ENCODE measurements at regions not wholly inside any gene's neighbourhood (a gene's known extent, or its start where the extent isn't known, plus 50 kb on each side); places are given as distances from the start of the nearest gene placed in this dataset.

DNA sequence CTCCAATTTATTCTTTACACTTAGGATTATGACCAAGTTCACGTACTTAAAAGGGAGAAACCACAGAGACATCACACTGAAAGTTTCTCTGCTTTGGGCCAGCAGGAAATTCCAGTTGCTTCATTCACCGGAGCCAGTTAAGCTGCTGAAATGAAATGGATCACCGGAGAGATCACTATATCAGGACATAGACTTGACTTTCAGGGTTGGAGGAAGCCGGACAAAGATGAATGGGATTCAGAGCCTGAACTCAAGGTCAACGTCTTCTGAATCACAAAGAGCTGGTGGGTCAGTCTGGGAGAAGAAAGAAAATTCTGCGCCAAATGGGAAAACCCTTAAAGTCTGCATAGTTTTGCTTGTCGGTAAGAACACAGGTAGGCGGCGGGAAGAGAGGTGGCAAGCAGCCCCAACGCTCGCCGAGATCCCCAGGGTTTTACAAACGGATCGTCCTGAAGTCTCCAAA, 81.9 kb upstream of the CCDC28A start:
- no peaks in the 10 kb centered on the region for H3K9me3 ChIP-seq
- no peaks in the 10 kb centered on the region for H3K36me3 ChIP-seq
- H3K4me3 ChIP-seq (ENCODE audit: low read depth in 1 of 2, low read length in 1 of 2): peak overlapping the region in 1 of 2 experiments; percentile 64
- TF ChIP-seq, protein P1, sequence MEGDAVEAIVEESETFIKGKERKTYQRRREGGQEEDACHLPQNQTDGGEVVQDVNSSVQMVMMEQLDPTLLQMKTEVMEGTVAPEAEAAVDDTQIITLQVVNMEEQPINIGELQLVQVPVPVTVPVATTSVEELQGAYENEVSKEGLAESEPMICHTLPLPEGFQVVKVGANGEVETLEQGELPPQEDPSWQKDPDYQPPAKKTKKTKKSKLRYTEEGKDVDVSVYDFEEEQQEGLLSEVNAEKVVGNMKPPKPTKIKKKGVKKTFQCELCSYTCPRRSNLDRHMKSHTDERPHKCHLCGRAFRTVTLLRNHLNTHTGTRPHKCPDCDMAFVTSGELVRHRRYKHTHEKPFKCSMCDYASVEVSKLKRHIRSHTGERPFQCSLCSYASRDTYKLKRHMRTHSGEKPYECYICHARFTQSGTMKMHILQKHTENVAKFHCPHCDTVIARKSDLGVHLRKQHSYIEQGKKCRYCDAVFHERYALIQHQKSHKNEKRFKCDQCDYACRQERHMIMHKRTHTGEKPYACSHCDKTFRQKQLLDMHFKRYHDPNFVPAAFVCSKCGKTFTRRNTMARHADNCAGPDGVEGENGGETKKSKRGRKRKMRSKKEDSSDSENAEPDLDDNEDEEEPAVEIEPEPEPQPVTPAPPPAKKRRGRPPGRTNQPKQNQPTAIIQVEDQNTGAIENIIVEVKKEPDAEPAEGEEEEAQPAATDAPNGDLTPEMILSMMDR (IDR thresholded peaks at IDR 0.05): no peak
- H3K27me3 ChIP-seq: peaks cover 62% of the 10 kb centered on the region
- H3K27ac ChIP-seq: no peak overlapping the region
- peaks cover 12 to 13% of the 10 kb centered on the region in 2 experiments for H3K4me1 ChIP-seq (ENCODE audit: control insufficient read depth in 1 of 2, insufficient read depth in 1 of 2, low read depth in 1 of 2, low read length in 1 of 2)

DNA sequence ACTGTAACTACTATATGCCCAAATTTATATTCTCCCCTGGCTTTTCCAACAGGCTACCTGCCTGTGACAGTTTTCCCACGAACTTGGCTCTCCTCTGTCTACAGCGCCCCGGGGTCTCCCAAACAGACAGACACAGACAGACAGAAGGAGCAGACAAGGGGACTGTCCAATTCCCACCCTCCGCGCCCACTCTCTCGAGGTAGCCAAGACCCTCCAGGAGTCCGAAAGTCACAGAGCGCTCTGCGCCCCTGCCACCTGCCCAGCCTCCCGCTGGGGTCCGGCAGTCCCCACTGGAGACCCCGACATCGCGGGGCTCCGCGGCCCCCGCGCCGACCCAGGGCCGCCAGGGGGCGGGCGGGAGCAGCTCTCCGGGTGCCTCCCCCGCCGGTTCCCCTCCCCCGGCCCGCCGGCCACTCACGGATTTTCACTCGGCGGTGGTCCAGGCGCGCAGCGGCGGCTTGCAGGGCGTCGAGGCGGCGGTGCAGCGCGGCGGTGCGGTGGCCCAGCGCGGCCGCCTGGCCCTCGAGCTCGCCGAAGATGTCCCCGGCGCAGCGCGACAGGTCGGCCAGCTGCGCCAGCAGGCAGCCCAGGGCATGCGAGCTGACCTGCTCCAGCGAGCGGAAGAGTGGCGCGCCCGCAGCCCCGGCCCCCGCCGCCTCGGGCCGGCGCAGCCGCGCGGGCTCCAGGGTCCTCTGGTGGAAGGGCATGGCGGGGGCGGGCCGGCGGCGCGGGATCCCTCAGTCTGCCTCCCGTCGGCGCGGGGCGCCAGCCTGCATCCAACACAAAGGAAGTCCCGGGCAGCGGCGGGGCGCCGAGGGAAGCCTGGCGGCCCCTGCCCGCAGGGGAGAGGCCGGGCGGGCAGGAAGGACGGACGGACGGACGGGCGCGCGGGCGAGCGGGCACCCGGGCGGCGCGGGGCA, 81.3 kb upstream of the CCDC28A start:
- H3K27me3 ChIP-seq: peaks cover 62% of the 10 kb centered on the region
- TF ChIP-seq, protein P1 (IDR thresholded peaks at IDR 0.05): peak; percentile 52
- H3K9me3 ChIP-seq: no peaks in the 10 kb centered on the region
- H3K4me3 ChIP-seq (ENCODE audit: low read depth in 1 of 2, low read length in 1 of 2): peak overlapping the region; percentile 64 to 65
- H3K36me3 ChIP-seq: no peaks in the 10 kb centered on the region
- peaks cover 12 to 13% of the 10 kb centered on the region in 2 experiments for H3K4me1 ChIP-seq (ENCODE audit: control insufficient read depth in 1 of 2, insufficient read depth in 1 of 2, low read depth in 1 of 2, low read length in 1 of 2)
- peak overlapping the region; percentile 52 for H3K27ac ChIP-seq

DNA sequence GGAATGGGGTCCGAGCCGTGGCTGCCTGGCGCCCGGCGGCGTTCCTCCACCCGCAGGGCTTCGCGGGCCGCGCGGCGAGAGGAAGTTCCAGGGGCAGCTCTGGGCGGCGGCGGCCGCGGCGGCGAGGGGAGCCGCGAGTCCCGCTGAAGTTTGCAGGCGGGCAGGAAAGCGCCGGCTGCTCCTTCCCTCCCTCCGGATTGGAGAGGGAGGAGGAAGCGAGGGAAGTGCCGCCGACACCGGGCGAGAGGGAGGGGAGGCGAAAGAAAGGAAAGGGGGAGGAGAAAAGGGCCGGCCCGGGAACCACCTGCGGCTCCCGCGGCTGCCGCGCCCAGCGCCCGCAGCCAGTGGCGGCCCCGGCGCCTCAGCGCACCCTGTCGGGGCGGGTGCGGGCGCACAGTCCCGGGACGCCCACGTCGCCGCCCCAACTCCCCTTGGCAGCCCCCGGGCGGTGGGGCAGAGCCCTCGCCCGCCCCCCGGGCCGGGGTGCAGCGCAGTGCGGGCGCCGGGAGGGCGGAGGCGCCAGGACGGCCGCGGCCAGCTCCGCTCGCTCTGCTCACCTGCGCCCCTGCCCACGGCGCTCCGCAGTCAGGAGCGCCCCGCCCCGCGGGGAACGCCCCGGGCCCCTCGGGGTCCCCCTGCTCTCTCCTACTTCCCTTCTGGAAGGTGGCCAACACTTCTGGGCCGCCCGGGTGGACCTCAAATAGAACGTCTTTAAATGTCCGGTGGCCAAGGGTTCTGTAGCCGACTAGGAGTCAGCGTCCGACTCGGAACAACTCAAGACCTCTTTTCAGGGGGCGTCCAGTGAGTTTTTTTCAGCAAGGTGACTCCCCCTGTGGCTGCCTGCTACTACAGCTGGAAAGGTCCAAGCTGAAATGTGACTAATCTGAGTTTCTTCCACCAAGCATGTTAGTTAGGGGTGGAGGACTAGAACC, 80.3 kb upstream of the CCDC28A start:
- Histone ChIP-seq H3K36me3 (no peaks in the 10 kb centered on the region), H3K27me3 (peaks cover 62% of the 10 kb centered on the region), H3K9me3 (no peaks in the 10 kb centered on the region), H3K27ac (peak overlapping the region; percentile 52), H3K4me3 (ENCODE audit: low read depth in 1 of 2, low read length in 1 of 2) (peak overlapping the region; percentile 64 to 65), H3K4me1 (ENCODE audit: control insufficient read depth in 1 of 2, insufficient read depth in 1 of 2, low read depth in 1 of 2, low read length in 1 of 2) (peaks cover 12 to 13% of the 10 kb centered on the region in 2 experiments)
- TF ChIP-seq, protein P1 (IDR thresholded peaks at IDR 0.05): no peak

DNA sequence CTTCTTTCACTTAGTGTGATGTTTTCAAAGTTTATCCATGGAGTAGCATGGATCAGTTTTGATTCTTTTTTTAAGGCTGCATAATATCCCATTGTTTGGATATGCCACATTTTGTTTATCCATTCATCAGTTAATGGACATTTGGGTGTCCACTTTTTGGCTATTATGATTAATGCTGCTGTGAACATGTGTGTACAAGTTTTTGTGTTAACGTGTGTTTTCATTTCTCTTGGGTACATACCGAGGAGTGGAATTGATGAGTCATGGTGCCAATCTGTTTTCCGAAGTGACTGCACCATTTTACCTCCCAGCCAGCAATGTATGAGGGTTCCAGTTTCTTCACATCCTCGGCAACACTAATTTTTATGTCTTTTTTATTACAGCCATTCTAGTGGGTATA, 78.4 kb upstream of the CCDC28A start:
- Histone ChIP-seq H3K27me3 (peaks cover 62% of the 10 kb centered on the region), H3K27ac (no peak overlapping the region), H3K9me3 (no peaks in the 10 kb centered on the region), H3K36me3 (no peaks in the 10 kb centered on the region), H3K4me1 (ENCODE audit: control insufficient read depth in 1 of 2, insufficient read depth in 1 of 2, low read depth in 1 of 2, low read length in 1 of 2) (peaks cover 12 to 13% of the 10 kb centered on the region in 2 experiments), H3K4me3 (ENCODE audit: low read depth in 1 of 2, low read length in 1 of 2) (no peak overlapping the region)
- TF ChIP-seq, protein P1 (IDR thresholded peaks at IDR 0.05): no peak

DNA sequence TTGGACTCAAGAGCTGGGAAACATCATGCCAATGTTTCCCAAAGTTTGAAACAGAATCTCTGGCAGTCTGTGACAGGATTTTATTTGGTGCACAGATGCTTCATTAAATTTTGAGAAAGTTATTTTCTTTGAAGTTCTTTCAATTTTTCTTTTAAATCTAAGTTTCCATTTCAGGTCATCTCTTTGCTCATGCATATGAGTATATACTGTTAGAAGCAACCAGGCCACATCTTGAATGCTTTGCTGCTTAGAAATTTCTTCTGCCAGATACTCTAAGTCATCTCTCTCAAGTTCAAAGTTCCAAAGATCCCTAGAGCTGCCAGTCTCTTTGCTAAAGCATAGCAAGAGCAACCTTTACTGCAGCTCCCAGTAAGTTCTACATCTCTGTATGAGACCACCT, 59.1 kb upstream of the CCDC28A start:
- H3K9me3 ChIP-seq: no peaks in the 10 kb centered on the region

More for the DNA sequence above, 59.1 kb upstream of the CCDC28A start:
- H3K36me3 ChIP-seq: no peaks in the 10 kb centered on the region
- no peaks in the 10 kb centered on the region for H3K4me1 ChIP-seq (ENCODE audit: control insufficient read depth in 1 of 2, insufficient read depth in 1 of 2, low read depth in 1 of 2, low read length in 1 of 2)
- TF ChIP-seq, protein P1 (IDR thresholded peaks at IDR 0.05): no peak
- no peak overlapping the region for H3K4me3 ChIP-seq (ENCODE audit: low read depth in 1 of 2, low read length in 1 of 2)
- no peak overlapping the region for H3K27ac ChIP-seq
- no peaks in the 10 kb centered on the region for H3K27me3 ChIP-seq
